H1 (cell line): ENCODE measurements at regions not wholly inside any gene's neighbourhood (a gene's known extent, or its start where the extent isn't known, plus 50 kb on each side); places are given as distances from the start of the nearest gene placed in this dataset.

Source experiments
- EZH2 ChIP-seq: fragments of 200-600 bp; sonication (generic); IDR thresholded peaks from 2 replicates; pipeline ENCODE4 v1.7.1; 2012; ENCODE audit warnings: low read depth, mild to moderate bottlenecking, moderate library complexity, low read length, inconsistent platforms; ENCODE audit not compliant: severe bottlenecking
- SIN3A ChIP-seq, 2 experiments: IDR thresholded peaks in 1 of 2; conservative IDR thresholded peaks in 1 of 2; 2 replicates each; pipeline ENCODE4 v1.6.1; 2011 to 2012; ENCODE audit warnings: low read length in 2 of 2, improper control_type of control experiment in 1 of 2, low read depth in 1 of 2, mild to moderate bottlenecking in 1 of 2
- SRF ChIP-seq: IDR thresholded peaks from 2 replicates; pipeline ENCODE4 v1.6.1; 2011; ENCODE audit warnings: mild to moderate bottlenecking, low read depth, low read length, moderate library complexity
- TF ChIP-seq, protein P1 (sequence below): IDR thresholded peaks from 2 replicates; pipeline ENCODE4 v1.6.1; 2012; ENCODE audit warnings: inconsistent platforms
- TF ChIP-seq, protein P2 (sequence below): IDR thresholded peaks from 2 replicates; pipeline ENCODE4 v1.6.1; 2011; ENCODE audit warnings: low read length, improper control_type of control experiment

GRCh38 chr11:115921540-115921939 is 417.3 kb upstream of the CADM1 start:
- TF ChIP-seq, protein P1, sequence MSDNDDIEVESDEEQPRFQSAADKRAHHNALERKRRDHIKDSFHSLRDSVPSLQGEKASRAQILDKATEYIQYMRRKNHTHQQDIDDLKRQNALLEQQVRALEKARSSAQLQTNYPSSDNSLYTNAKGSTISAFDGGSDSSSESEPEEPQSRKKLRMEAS = no peak
- no peak for TF ChIP-seq EZH2
- TF ChIP-seq, protein P2, sequence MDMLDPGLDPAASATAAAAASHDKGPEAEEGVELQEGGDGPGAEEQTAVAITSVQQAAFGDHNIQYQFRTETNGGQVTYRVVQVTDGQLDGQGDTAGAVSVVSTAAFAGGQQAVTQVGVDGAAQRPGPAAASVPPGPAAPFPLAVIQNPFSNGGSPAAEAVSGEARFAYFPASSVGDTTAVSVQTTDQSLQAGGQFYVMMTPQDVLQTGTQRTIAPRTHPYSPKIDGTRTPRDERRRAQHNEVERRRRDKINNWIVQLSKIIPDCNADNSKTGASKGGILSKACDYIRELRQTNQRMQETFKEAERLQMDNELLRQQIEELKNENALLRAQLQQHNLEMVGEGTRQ = no peak
- TF ChIP-seq SRF = no peak
- no peak for TF ChIP-seq SIN3A (conservative IDR thresholded peaks at IDR 0.05 in 1 of 2, IDR thresholded peaks at IDR 0.05 in 1 of 2; ENCODE audit: low read depth in 1 of 2, low read length in 2 of 2)
